ENCODE measurements at regions not wholly inside any gene's neighbourhood (a gene's known extent, or its start where the extent isn't known, plus 50 kb on each side); places are given as distances from the start of the nearest gene placed in this dataset.

DNA sequence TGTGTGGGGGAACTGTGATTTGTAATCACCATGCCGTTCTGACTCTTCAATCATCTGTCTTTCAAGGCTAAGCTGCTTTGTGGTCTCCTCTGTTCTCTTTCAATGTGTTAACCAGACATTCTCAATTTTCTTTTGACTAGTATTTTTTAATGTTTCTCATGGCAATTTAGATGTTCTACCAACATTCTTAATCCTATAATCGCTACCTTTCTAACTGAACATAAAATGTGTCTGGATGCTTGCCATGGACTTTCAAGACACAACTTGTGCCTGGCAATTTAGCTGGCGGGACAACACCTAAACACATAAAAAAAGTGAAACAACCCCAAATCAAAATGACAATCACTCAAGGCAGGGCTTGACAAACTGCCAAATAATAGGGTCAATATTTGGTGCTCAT is 135.0 kb upstream of the ACKR3 start:
- Histone ChIP-seq H3K4me3 (replicated peaks in 1 of 2; ENCODE audit: low read depth in 1 of 2, low read length in 2 of 2) (no peak overlapping the region), H3K4me1 (ENCODE audit: control insufficient read depth in 1 of 2, insufficient read depth in 2 of 2, low read length in 2 of 2) (no peaks in the 10 kb centered on the region), H2AFZ (ENCODE audit: low read depth, low read length, poor library complexity, severe bottlenecking) (no peak overlapping the region), H3K79me2 (ENCODE audit: insufficient read depth, low read length) (no peaks in the 10 kb centered on the region), H3K36me3 (ENCODE audit: control insufficient read depth in 1 of 2, insufficient read depth in 2 of 2, low read length in 2 of 2) (no peaks in the 10 kb centered on the region), H3K9ac (ENCODE audit: low read length) (no peak overlapping the region), H3K27me3 (ENCODE audit: insufficient read depth, low read length) (peaks cover 37% of the 10 kb centered on the region), H4K20me1 (ENCODE audit: insufficient read depth) (no peaks in the 10 kb centered on the region), H3K27ac (ENCODE audit: low read depth, low read length) (no peak overlapping the region), H3K4me2 (ENCODE audit: low read length) (no peak overlapping the region), H3K9me2 (ENCODE audit: insufficient read depth) (no peaks in the 10 kb centered on the region), H3K9me3 (ENCODE audit: control insufficient read depth in 1 of 2, insufficient read depth in 1 of 2, low read depth in 1 of 2, low read length in 2 of 2) (no peaks in the 10 kb centered on the region; a peak in 1 of 4 replicates)
- no peak for ATAC-seq
- BruUV-seq (replicated peaks) = no TSS peak
- TF ChIP-seq ZFX (IDR thresholded peaks at IDR 0.05) (no peak), POLR2A (IDR thresholded peaks at IDR 0.05; ENCODE audit: borderline replicate concordance, extremely low read depth, insufficient read depth, insufficient read length) (no peak), ZNF274 (IDR thresholded peaks at IDR 0.05; ENCODE audit: low read depth, low read length) (no peak), CEBPB (IDR thresholded peaks at IDR 0.05; ENCODE audit: low read depth) (no peak), POLR2AphosphoS5 (IDR thresholded peaks at IDR 0.05; ENCODE audit: low read depth, low read length) (no peak), ELF1 (IDR thresholded peaks at IDR 0.05; ENCODE audit: borderline replicate concordance, low read depth) (no peak), CBX3 (IDR thresholded peaks at IDR 0.05; ENCODE audit: low read depth) (no peak), TCF7L2 (IDR thresholded peaks at IDR 0.05; ENCODE audit: borderline replicate concordance, extremely low read depth, insufficient read depth, insufficient read length) (no peak), RAD21 (IDR thresholded peaks at IDR 0.05; ENCODE audit: low read depth) (no peak), EZH2phosphoT487 (IDR thresholded peaks at IDR 0.05; ENCODE audit: borderline replicate concordance) (no peak), YY1 (IDR thresholded peaks at IDR 0.05; ENCODE audit: extremely low read depth, insufficient replicate concordance, low read depth, low read length) (no peak), EGR1 (IDR thresholded peaks at IDR 0.05; ENCODE audit: low read depth) (no peak)
- TF ChIP-seq, protein P1, sequence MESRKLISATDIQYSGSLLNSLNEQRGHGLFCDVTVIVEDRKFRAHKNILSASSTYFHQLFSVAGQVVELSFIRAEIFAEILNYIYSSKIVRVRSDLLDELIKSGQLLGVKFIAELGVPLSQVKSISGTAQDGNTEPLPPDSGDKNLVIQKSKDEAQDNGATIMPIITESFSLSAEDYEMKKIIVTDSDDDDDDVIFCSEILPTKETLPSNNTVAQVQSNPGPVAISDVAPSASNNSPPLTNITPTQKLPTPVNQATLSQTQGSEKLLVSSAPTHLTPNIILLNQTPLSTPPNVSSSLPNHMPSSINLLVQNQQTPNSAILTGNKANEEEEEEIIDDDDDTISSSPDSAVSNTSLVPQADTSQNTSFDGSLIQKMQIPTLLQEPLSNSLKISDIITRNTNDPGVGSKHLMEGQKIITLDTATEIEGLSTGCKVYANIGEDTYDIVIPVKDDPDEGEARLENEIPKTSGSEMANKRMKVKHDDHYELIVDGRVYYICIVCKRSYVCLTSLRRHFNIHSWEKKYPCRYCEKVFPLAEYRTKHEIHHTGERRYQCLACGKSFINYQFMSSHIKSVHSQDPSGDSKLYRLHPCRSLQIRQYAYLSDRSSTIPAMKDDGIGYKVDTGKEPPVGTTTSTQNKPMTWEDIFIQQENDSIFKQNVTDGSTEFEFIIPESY (IDR thresholded peaks at IDR 0.05; ENCODE audit: extremely low read depth, insufficient replicate concordance, low read length) = no peak
- TF ChIP-seq, protein P2, sequence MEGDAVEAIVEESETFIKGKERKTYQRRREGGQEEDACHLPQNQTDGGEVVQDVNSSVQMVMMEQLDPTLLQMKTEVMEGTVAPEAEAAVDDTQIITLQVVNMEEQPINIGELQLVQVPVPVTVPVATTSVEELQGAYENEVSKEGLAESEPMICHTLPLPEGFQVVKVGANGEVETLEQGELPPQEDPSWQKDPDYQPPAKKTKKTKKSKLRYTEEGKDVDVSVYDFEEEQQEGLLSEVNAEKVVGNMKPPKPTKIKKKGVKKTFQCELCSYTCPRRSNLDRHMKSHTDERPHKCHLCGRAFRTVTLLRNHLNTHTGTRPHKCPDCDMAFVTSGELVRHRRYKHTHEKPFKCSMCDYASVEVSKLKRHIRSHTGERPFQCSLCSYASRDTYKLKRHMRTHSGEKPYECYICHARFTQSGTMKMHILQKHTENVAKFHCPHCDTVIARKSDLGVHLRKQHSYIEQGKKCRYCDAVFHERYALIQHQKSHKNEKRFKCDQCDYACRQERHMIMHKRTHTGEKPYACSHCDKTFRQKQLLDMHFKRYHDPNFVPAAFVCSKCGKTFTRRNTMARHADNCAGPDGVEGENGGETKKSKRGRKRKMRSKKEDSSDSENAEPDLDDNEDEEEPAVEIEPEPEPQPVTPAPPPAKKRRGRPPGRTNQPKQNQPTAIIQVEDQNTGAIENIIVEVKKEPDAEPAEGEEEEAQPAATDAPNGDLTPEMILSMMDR (IDR thresholded peaks at IDR 0.05 in 2 of 3, conservative IDR thresholded peaks at IDR 0.05 in 1 of 3; ENCODE audit: borderline replicate concordance in 1 of 3, insufficient read depth in 1 of 3, low read depth in 2 of 3, low read length in 2 of 3) = no peak
- TF ChIP-seq, protein P3, sequence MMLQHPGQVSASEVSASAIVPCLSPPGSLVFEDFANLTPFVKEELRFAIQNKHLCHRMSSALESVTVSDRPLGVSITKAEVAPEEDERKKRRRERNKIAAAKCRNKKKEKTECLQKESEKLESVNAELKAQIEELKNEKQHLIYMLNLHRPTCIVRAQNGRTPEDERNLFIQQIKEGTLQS (IDR thresholded peaks at IDR 0.05) = no peak
- RAD21 ChIA-PET (ENCODE audit: low non-redundant PET in 1 of 2, low total read pairs in 2 of 2, uncharacterized antibody in 2 of 2, unreplicated experiment in 2 of 2) = no interaction called here
- CTCF ChIA-PET = no interaction called here
- DNase-seq (ENCODE audit: low read depth, low spot score) = no peak
- POLR2A ChIA-PET = no interaction called here
- intact Hi-C loops (cut with micrococcal nuclease) = no loop called here
